Tibial nerve (tissue), 4 donors: ENCODE measurements at regions not wholly inside any gene's neighbourhood (a gene's known extent, or its start where the extent isn't known, plus 50 kb on each side); places are given as distances from the start of the nearest gene placed in this dataset.
"Not testable (repeated sequence)": the region's sequence is repeated elsewhere in the genome, so short reads cannot be mapped to it uniquely, and the experiment has no call there.

ENCODE experiments used
- DNase-seq, 2 donors: peaks; one replicate each; pipeline ENCODE4 v3.0.0-alpha.2; 2019; ENCODE audit warnings: low spot score in 2 of 2
- H3K27ac ChIP-seq, 4 donors: fragments of 200-600 bp; sonication (generic) in 3 of 4; one replicate each; pipeline ENCODE4 v1.5.1; 2017 to 2019; ENCODE audit warnings: mild to moderate bottlenecking in 1 of 4
- H3K27me3 ChIP-seq, 2 donors: fragments of 200-600 bp; sonication (generic) in 1 of 2; one replicate each; pipeline versions ENCODE4 v1.5.1 to v1.6.0; 2017 to 2019
- H3K36me3 ChIP-seq, 3 donors: fragments of 200-600 bp; sonication (generic); one replicate each; pipeline ENCODE4 v1.5.1; 2018 to 2019
- H3K4me1 ChIP-seq, 4 donors: fragments of 200-600 bp; sonication (generic) in 3 of 4; one replicate each; pipeline ENCODE4 v1.5.1; 2017 to 2019
- H3K4me3 ChIP-seq, 4 donors: fragments of 200-600 bp; sonication (generic) in 3 of 4; one replicate each; pipeline ENCODE4 v1.5.1; 2017 to 2019; ENCODE audit warnings: mild to moderate bottlenecking in 1 of 4, moderate library complexity in 1 of 4
- H3K9me3 ChIP-seq, 4 donors: fragments of 200-600 bp; sonication (generic) in 3 of 4; one replicate each; pipeline ENCODE4 v1.5.1; 2017 to 2019
- EP300 ChIP-seq, 2 donors: sonication (generic); formaldehyde crosslinking; IDR thresholded peaks; one replicate each; pipeline ENCODE4 v1.6.1; 2017; ENCODE audit warnings: antibody characterized with exemption in 2 of 2, mild to moderate bottlenecking in 1 of 2
- POLR2A ChIP-seq, 2 donors: fragments of 450-650 bp; IDR thresholded peaks; one replicate each; pipeline ENCODE4 v1.6.1; 2017; ENCODE audit warnings: antibody characterized with exemption in 2 of 2, mild to moderate bottlenecking in 2 of 2, moderate library complexity in 2 of 2
- WGBS, 2 donors: methylation state at CpG; one replicate each; pipeline ENCODE4 v1.1.5; 2018; 5-methylcytosine and 5-hydroxymethylcytosine counted together
- TF ChIP-seq, protein P1 (sequence below), 5 experiments: fragments of 200-600 bp in 3 of 5; fragments of 450-650 bp in 2 of 5; sonication (generic) in 3 of 5; IDR thresholded peaks; one replicate each; pipeline ENCODE4 v1.5.1; 2016 to 2019; ENCODE audit warnings: antibody characterized with exemption in 5 of 5, mild to moderate bottlenecking in 3 of 5, moderate library complexity in 2 of 5

DNA sequence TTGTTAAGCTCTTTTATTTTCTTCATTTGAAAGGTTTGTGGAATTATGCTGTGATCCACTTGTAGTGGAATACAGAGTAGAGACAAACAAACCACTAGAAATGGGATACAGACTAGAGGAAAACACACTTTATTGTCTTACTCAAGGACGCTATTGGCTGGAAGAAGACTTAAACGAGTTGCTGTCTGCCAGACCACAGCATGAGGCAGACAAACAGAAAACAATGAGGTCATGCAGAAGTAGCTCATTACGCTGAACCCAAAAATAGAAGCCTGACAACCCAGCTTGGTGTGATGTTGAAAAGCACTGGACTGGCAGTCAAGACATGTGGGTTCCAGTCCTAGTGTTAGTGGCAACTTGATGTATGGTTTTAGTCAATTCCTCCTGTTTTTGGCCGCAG is 62.4 kb upstream of the P3H2 start:
- TF ChIP-seq, protein P1, sequence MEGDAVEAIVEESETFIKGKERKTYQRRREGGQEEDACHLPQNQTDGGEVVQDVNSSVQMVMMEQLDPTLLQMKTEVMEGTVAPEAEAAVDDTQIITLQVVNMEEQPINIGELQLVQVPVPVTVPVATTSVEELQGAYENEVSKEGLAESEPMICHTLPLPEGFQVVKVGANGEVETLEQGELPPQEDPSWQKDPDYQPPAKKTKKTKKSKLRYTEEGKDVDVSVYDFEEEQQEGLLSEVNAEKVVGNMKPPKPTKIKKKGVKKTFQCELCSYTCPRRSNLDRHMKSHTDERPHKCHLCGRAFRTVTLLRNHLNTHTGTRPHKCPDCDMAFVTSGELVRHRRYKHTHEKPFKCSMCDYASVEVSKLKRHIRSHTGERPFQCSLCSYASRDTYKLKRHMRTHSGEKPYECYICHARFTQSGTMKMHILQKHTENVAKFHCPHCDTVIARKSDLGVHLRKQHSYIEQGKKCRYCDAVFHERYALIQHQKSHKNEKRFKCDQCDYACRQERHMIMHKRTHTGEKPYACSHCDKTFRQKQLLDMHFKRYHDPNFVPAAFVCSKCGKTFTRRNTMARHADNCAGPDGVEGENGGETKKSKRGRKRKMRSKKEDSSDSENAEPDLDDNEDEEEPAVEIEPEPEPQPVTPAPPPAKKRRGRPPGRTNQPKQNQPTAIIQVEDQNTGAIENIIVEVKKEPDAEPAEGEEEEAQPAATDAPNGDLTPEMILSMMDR (IDR thresholded peaks at IDR 0.05) = no peak
- TF ChIP-seq EP300 (IDR thresholded peaks at IDR 0.05) (no peak), POLR2A (IDR thresholded peaks at IDR 0.05) (no peak)
- Histone ChIP-seq H3K36me3 (no peaks in the 10 kb centered on the region), H3K4me3 (no peak overlapping the region), H3K9me3 (no peaks in the 10 kb centered on the region), H3K27ac (no peak overlapping the region), H3K27me3 (no peaks in the 10 kb centered on the region), H3K4me1 (no peaks in the 10 kb centered on the region)
- no peak for DNase-seq
- 25 to 32% methylated on average over 4 of the region's 4 CpGs for WGBS, 2 donors

DNA sequence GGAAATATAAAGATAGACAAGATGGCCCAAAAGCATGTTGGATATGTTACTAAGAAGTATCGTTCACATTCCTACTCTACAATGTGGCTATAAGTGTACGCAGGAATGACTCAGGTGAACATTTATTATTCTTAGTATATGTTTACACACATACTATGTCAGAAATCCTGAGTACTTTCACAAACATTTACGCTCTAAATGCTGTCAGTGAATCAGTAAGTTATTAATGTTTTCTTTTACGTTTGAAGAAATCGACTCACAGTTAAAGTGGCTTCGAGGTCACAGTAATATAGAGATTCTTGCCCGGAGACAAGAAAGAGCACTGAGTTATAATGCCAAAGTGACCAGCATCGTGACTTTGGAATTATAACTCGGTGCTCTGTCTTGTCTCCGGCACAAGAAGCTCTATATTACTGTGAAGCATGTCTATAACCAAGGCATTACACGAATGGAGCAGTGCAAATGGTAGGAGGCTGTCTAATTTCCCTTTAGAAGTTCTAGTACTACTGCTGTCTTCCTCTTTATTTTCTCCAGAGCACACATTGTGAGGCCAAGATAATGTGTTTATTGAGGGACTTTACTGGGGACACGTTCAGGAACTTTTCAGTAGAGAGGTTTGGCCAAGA is 61.8 kb upstream of the P3H2 start:
- WGBS, 2 donors = 83 to 89% methylated on average over 12 of the region's 12 CpGs
- DNase-seq = no peak
- H3K27ac ChIP-seq = no peak overlapping the region
- no peak overlapping the region for H3K4me3 ChIP-seq
- H3K4me1 ChIP-seq = no peaks in the 10 kb centered on the region
- no peaks in the 10 kb centered on the region for H3K9me3 ChIP-seq
- H3K27me3 ChIP-seq = no peaks in the 10 kb centered on the region
- TF ChIP-seq EP300 (IDR thresholded peaks at IDR 0.05) = no peak
- TF ChIP-seq, protein P1 (IDR thresholded peaks at IDR 0.05) = no peak
- TF ChIP-seq POLR2A (IDR thresholded peaks at IDR 0.05) = no peak
- no peaks in the 10 kb centered on the region for H3K36me3 ChIP-seq

DNA sequence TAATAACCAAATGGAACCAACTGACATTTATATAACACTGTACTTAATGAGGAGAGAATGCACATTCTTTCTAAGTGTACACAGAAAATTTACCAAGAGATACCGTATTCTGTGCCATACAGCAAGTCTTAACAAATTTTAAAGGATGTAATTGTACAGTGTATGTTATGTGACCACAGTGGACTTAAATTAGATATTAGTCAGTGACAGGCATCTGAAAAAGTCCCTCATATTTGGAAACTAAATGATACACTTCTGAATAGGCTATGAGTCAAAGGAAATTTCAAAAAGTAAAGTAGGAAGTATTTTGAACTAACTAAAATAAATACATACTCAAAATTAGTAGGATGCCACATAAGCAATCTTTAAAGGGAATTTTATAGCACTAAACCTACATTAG is 59.6 kb upstream of the P3H2 start:
- no peak overlapping the region for H3K4me3 ChIP-seq
- DNase-seq = no peak
- H3K27ac ChIP-seq = no peak overlapping the region
- no peaks in the 10 kb centered on the region for H3K9me3 ChIP-seq
- 60 to 71% methylated on average over 1 of the region's 1 CpG for WGBS, 2 donors
- no peak for TF ChIP-seq POLR2A (IDR thresholded peaks at IDR 0.05)
- no peak for TF ChIP-seq EP300 (IDR thresholded peaks at IDR 0.05)
- TF ChIP-seq, protein P1 (IDR thresholded peaks at IDR 0.05) = no peak
- H3K4me1 ChIP-seq = no peaks in the 10 kb centered on the region
- H3K27me3 ChIP-seq = no peaks in the 10 kb centered on the region
- no peaks in the 10 kb centered on the region for H3K36me3 ChIP-seq

DNA sequence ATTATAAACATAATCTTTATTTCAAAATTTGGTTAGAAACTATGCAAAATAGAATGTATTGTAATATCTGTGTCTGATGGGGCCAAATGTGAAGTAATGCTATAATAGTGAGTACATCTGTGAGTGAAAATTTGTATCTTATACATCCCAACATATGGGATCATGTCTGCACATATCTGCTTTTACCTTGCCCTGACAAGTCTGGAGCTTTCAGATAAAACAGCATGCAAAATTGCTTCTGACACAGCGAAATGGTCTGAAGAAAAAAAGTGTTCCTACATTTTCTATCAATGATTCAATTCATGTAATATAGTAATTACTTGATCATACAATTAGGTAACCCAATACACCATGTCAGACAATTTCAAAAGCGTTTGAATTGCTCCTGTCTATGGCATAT is 58.1 kb upstream of the P3H2 start:
- Histone ChIP-seq H3K36me3 (no peaks in the 10 kb centered on the region), H3K9me3 (no peaks in the 10 kb centered on the region), H3K4me3 (no peak overlapping the region), H3K27me3 (no peaks in the 10 kb centered on the region), H3K27ac (no peak overlapping the region), H3K4me1 (no peaks in the 10 kb centered on the region)
- whole genome bisulfite sequencing, 2 donors = 79 to 83% methylated on average over 2 of the region's 2 CpGs
- TF ChIP-seq POLR2A (IDR thresholded peaks at IDR 0.05) = no peak
- TF ChIP-seq EP300 (IDR thresholded peaks at IDR 0.05) = no peak
- DNase-seq = no peak

DNA sequence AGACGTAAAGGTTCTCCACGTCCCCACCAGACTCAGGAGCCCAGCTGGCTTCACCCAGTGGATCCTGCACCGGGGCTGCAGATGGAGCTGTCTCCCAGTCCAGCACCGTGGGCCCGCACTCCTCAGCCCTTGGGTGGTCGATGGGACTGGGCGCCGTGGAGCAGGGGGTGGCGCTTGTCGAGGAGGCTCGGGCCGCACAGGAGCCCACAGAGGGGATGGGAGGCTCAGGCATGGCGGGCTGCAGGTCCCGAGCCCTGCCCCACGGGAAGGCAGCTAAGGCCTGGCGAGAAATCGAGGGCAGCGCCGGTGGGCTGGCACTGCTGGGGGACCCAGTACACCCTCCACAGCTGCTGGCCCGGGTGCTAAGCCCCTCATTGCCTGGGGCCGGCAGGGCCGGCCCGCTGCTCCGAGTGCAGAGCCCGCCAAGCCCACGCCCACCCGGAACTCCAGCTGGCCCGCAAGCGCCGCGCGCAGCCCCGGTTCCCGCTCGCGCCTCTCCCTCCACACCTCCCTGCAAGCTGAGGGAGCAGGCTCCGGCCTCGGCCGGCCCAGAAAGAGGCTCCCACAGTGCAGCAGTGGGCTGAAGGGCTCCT is 56.3 kb upstream of the P3H2 start:
- H3K4me3 ChIP-seq, H3K9me3 ChIP-seq, H3K4me1 ChIP-seq, H3K27me3 ChIP-seq, DNase-seq, H3K27ac ChIP-seq, H3K36me3 ChIP-seq: not testable (repeated sequence)
- WGBS, 2 donors = 96 to 97% methylated on average over 19 to 25 of the region's 39 CpGs

DNA sequence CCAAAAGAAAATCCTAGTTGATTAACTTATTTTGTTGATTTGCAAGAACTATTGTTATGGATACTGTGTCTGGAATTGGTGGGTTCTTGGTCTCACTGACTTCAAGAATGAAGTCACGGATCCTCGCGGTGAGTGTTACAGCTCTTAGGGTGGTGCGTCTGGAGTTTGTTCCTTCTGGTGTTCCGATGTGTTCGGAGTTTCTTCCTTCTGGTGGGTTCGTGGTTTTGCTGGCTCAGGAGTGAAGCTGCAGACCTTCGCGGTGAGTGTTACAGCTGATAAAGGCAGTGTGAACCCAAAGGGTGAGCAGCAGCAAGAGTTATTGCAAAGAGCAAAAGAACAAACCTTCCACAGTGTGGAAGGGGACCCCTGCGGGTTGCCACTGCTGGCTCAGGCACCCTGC is 55.4 kb upstream of the P3H2 start:
- not testable (repeated sequence) for H3K4me3 ChIP-seq, H3K9me3 ChIP-seq, H3K36me3 ChIP-seq, H3K27ac ChIP-seq, H3K27me3 ChIP-seq, DNase-seq, H3K4me1 ChIP-seq
- 86 to 87% methylated on average over 10 of the region's 10 CpGs for WGBS, 2 donors

DNA sequence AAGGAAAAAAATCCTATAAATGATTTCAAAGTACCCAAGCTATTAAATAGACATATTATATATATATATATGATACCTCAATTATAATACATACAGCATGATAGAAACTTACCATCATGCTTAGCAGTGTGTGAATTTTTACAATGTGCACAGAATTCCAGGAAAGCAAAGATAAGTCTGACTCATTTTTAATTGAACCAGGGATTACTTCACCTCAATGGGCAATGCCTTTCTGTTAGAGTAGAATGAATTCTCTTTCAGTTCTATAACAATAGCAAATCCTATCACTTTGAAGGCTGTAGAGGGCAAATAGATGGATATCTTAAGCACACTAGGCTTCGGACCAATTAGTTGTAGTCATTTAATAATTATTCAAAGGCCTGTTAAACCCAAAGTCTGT is 54.8 kb upstream of the P3H2 start:
- H3K4me3 ChIP-seq = no peak overlapping the region
- no peaks in the 10 kb centered on the region for H3K4me1 ChIP-seq
- H3K27me3 ChIP-seq = no peaks in the 10 kb centered on the region
- no peaks in the 10 kb centered on the region for H3K36me3 ChIP-seq
- TF ChIP-seq EP300 (IDR thresholded peaks at IDR 0.05) = no peak
- no peak for TF ChIP-seq POLR2A (IDR thresholded peaks at IDR 0.05)
- TF ChIP-seq, protein P1 (IDR thresholded peaks at IDR 0.05) = no peak
- no peak for DNase-seq
- H3K9me3 ChIP-seq = no peaks in the 10 kb centered on the region
- 92 to 97% methylated on average over 1 of the region's 1 CpG for WGBS, 2 donors
- H3K27ac ChIP-seq = no peak overlapping the region
